ENCODE measurements at regions not wholly inside any gene's neighbourhood (a gene's known extent, or its start where the extent isn't known, plus 50 kb on each side); places are given as distances from the start of the nearest gene placed in this dataset.

GRCh38 chr4:135191596-135191995 lies 990.0 kb upstream of the PABPC4L start:
- no peak for TF ChIP-seq CTCF (IDR thresholded peaks at IDR 0.05)
- H3K27me3 Mint-ChIP-seq: no peaks in the 10 kb centered on the region
- ATAC-seq (no peak), DNase-seq (no peak)
- intact Hi-C loops (cut with micrococcal nuclease): no loop called here
- no peak overlapping the region for H3K27ac Mint-ChIP-seq
- ChIA-PET POLR2A (no interaction called here), CTCF (no interaction called here)
- no peaks in the 10 kb centered on the region for H3K36me3 Mint-ChIP-seq (ENCODE audit: low read depth)
- peaks cover 1% of the 10 kb centered on the region for H3K9me3 Mint-ChIP-seq
- no peaks in the 10 kb centered on the region for H3K4me1 Mint-ChIP-seq (ENCODE audit: low read depth)
- H3K4me3 Mint-ChIP-seq: no peak overlapping the region

GRCh38 chr4:135186002-135186401 lies 984.4 kb upstream of the PABPC4L start:
- ATAC-seq: no peak
- POLR2A ChIA-PET: no interaction called here
- H3K36me3 Mint-ChIP-seq (ENCODE audit: low read depth): no peaks in the 10 kb centered on the region

GRCh38 chr4:135185256-135185655 lies 983.7 kb upstream of the PABPC4L start:
- CTCF ChIA-PET: no interaction called here

More at GRCh38 chr4:135186002-135186401, 984.4 kb upstream of the PABPC4L start:
- H3K4me3 Mint-ChIP-seq: no peak overlapping the region
- intact Hi-C loops (cut with micrococcal nuclease): no loop called here
- no peaks in the 10 kb centered on the region for H3K4me1 Mint-ChIP-seq (ENCODE audit: low read depth)
- no peak for DNase-seq
- TF ChIP-seq CTCF (IDR thresholded peaks at IDR 0.05): no peak
- H3K27ac Mint-ChIP-seq: no peak overlapping the region
- peaks cover 1% of the 10 kb centered on the region for H3K9me3 Mint-ChIP-seq
- CTCF ChIA-PET: no interaction called here
- no peaks in the 10 kb centered on the region for H3K27me3 Mint-ChIP-seq

GRCh38 chr4:135184715-135185114 lies 983.1 kb upstream of the PABPC4L start:
- no peaks in the 10 kb centered on the region for H3K36me3 Mint-ChIP-seq (ENCODE audit: low read depth)
- no peaks in the 10 kb centered on the region for H3K4me1 Mint-ChIP-seq (ENCODE audit: low read depth)
- H3K27ac Mint-ChIP-seq: no peak overlapping the region
- intact Hi-C loops (cut with micrococcal nuclease): no loop called here
- ATAC-seq (no peak), DNase-seq (no peak)
- no peak for TF ChIP-seq CTCF (IDR thresholded peaks at IDR 0.05)
- H3K9me3 Mint-ChIP-seq: peaks cover 5% of the 10 kb centered on the region
- ChIA-PET CTCF (no interaction called here), POLR2A (no interaction called here)
- H3K4me3 Mint-ChIP-seq: no peak overlapping the region
- H3K27me3 Mint-ChIP-seq: no peaks in the 10 kb centered on the region

More at GRCh38 chr4:135185256-135185655, 983.7 kb upstream of the PABPC4L start:
- no peak for ATAC-seq
- Mint-ChIP-seq H3K27me3 (no peaks in the 10 kb centered on the region), H3K4me1 (ENCODE audit: low read depth) (no peaks in the 10 kb centered on the region), H3K36me3 (ENCODE audit: low read depth) (no peaks in the 10 kb centered on the region), H3K4me3 (no peak overlapping the region), H3K9me3 (peaks cover 4% of the 10 kb centered on the region), H3K27ac (no peak overlapping the region)
- intact Hi-C loops (cut with micrococcal nuclease): no loop called here
- TF ChIP-seq CTCF (IDR thresholded peaks at IDR 0.05): no peak
- POLR2A ChIA-PET: no interaction called here
- DNase-seq: no peak

GRCh38 chr4:135177321-135177720 lies 975.7 kb upstream of the PABPC4L start:
- H3K27me3 Mint-ChIP-seq: no peaks in the 10 kb centered on the region

More at GRCh38 chr4:135177321-135177720, 975.7 kb upstream of the PABPC4L start:
- ChIA-PET POLR2A (interaction anchor here (0.6 kb wide), 1 partner anchor 13 kb away, joined by 3 read pairs; no protein-coding TSS in a partner anchor), CTCF (no interaction called here)
- Mint-ChIP-seq H3K9me3 (peaks cover 4% of the 10 kb centered on the region), H3K36me3 (ENCODE audit: low read depth) (no peaks in the 10 kb centered on the region), H3K4me3 (no peak overlapping the region), H3K4me1 (ENCODE audit: low read depth) (no peaks in the 10 kb centered on the region), H3K27ac (no peak overlapping the region)
- no peak for TF ChIP-seq CTCF (IDR thresholded peaks at IDR 0.05)
- ATAC-seq: no peak
- no peak for DNase-seq
- intact Hi-C loops (cut with micrococcal nuclease): no loop called here

All from activated CD8-positive, alpha-beta T cell treated with anti-CD3 and anti-CD28 coated beads for 36 hours (primary cell).